ENCODE measurements at regions not wholly inside any gene's neighbourhood (a gene's known extent, or its start where the extent isn't known, plus 50 kb on each side); places are given as distances from the start of the nearest gene placed in this dataset.

DNA sequence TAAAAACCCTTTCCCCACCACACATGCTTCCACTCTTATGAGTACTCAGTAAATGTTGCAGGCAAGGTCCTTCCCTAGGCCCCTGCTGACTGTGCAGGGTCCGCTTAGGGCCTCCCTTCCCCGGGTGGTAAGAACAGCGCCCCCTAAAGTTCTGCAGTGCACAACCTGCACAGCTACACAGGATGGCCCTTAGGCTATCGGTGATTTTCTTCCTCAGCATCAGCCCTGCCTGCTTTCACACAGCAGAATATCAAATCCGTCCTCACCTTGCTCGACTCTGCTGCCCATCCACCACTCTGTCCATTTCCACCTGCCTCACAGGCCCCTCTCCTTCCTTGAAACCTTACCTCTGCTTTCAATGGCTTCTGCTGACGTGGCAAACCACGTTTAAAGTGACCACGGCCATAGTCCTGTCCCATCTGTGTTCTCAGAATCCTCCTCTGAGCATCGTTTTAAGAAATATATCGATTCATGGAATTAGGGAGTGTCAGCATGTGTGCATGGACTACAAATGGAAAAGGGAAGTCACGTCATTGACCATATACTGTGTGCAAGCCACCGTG is 51.4 kb upstream of the TMEM132E start:
- DNase-seq (ENCODE audit: extremely low read depth in 1 of 2, low read depth in 1 of 2): no peak

DNA sequence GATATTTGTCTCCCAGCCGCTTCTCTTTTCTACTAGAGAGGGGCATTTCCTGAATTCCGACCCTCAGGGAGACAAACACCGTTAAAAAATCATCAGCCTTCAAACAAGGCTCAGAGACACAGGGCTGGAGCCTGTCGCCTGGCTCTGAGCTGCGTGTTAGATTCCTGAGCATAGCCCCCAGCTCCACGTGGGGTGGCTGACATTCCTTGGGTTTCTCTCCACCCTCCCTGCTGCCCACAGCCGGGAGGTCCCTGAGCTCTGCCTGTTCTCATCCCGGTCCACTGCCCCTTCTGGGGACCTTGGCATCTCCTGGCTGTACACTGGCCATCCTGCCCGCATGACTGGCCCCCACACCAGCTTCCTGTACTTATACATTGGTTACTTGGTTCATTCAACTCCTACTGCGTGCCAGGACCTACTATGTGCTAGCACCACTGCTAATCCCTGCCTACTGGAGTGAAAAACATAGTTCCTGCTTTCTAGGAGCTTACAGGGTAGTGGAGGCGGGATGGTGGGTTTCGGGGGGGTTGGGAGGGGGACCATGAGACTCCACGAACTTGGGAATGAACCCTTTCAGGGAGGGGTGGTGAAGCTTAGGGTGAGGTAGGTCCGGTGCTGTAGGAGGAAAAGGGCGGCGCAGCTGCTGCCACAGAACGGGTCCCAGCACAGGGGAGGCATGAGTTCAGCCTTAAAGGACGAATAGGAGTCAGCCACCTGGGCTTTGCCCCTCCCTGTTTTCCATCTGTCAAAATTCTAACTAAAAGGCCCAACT is 52.1 kb upstream of the TMEM132E start:
- DNase-seq (ENCODE audit: extremely low read depth in 1 of 2, low read depth in 1 of 2): no peak

DNA sequence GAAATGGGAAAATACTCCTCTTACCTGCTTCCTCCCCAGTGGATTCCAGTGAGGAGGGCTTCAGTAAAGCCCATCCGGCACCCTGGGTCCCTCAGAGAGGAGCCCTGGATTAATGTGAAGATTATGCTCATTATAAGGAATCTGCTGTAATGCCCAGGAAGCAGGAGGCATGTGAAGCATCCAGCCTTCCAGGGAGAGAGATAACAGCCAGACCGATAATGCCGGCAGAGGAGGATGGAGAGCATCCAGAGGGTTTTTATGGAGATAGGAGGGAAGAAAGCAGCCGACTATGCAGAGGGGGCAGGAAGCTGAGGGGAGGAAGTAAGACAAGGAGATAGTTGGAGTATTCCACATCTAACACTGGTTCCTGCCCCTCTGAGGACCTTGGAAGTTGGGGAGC is 53.7 kb upstream of the TMEM132E start:
- no peak for DNase-seq (ENCODE audit: extremely low read depth in 1 of 2, low read depth in 1 of 2)

DNA sequence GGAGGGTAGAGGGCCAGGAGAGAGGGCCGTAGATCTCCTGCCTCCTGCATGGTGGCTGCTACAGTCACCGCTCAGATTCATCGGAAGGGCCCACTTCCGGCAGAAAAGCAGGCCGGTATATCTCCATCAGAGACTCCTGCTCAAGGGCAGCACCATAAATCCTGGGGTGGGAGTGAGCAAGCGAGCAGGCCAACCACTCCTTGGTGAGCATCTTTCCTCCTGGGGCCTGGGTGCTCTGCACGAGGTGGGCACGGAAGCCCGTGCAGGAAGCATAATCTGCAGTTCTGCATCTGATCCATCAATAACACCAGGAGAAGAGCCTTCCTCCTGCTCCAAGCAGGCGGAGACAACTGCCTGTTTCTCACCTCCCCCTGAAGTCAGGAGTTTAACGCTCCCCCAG is 57.4 kb upstream of the TMEM132E start:
- DNase-seq (ENCODE audit: extremely low read depth in 1 of 2, low read depth in 1 of 2): no peak

DNA sequence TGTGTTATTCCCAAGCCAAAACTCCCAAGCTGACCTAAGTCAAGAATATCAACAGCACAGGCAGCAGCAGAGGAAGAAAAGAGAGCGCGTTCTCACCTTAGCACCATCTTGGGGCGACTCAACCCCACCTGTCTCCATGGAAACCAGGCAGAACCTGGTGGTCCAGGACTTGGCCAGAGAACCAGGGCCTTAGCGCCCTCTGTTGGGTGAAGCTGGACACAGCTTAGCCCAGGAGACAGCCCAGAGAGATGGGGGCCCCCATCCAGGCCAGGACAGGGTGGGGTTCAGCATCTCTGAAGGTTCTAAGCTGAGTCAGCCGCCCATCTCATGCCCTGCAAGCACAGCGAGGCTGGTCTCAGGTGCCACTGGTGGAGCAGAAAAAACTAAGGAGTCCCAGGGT is 60.1 kb upstream of the TMEM132E start:
- DNase-seq (ENCODE audit: extremely low read depth in 1 of 2, low read depth in 1 of 2): peak in 1 of 2 donors; percentile 10

DNA sequence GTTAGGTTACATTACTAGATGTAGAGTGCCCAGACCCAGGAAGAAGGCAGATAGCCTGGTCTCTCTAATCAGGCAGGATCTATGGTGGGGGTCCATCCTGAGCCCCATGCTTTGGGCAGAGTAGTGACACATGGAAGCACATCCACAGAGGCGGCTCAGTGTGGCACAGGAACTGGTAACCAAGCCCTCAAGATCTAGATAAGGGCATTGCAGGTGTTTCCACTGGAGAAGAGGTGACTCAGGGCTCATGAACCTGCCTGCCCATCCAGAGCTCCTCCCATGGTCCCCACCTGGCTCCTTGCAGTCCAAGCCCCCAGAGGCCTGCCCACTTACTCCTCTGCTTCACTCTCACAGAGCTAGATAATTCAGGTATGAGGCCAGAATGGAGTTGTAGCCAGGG is 62.0 kb upstream of the TMEM132E start:
- DNase-seq (ENCODE audit: extremely low read depth in 1 of 2, low read depth in 1 of 2): no peak

DNA sequence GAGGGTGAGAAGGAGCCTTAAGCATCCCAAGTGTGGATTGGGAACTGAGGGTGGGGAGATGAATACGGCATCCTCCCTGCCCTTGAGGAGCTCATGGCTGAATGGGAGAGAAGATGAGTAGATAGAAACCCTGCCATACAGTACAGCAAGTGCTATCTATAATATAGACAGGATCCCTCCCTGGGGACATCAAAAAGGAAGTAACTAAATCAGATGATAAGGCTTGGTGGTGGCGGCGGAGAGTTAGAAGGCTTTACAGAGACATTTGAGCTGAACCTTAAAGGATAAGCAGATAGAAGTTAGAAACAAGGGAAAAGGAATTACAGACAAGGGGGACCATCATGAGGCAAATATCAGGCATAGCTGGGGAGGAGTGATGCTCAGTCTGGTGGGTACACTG is 67.5 kb upstream of the TMEM132E start:
- DNase-seq (ENCODE audit: extremely low read depth in 1 of 2, low read depth in 1 of 2): no peak

DNA sequence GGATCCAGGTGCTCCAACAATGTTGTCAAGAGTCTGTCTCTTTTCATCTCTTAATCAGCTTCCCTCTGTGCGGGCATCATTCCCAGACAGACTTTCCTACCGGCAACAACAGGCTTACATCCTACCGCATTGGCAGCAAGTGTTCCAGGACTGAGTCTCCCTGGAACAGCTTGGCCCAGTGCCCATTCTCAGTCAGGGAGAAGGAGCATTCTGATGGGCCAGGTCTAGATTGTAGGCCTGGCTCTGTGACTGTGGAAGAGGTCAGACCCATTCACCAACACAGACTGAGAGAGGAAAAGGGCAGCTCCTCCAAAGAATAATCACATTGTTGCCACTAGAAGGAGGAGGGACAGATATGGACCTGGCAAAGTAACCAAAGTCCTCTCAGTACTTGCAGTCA is 68.1 kb upstream of the TMEM132E start:
- no peak for DNase-seq (ENCODE audit: extremely low read depth in 1 of 2, low read depth in 1 of 2)

DNA sequence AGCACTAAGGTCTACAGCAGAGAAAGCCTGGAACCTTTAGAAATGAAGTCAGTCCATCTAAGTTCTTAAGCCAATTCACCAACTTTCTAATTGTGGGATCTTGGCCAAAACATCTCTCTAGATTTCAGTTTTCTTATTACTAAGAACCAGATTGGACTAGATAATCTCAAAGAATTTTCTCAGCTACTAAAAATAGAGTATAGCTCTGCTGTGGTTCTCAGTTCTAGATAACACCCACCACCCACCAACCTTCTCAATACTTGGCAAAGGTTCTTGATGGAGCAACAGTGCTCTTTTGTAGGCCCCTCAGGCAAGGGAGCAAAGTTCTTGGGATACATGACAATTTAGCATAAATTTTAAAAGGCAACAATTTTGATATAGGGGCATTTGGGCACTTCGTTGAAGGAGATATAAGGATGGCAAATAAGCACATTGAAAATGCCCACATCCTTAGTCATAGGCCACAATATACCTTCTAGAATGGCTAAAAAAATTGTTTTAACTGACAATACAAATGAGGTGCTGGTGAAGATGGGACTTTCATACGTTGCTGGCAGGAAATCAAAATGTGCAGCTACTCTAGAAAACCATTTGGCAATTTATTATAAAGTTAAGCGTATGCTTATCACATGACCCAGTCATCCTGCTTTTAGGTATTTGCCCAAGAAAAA is 74.4 kb upstream of the TMEM132E start:
- no peak for DNase-seq (ENCODE audit: extremely low read depth in 1 of 2, low read depth in 1 of 2)

DNA sequence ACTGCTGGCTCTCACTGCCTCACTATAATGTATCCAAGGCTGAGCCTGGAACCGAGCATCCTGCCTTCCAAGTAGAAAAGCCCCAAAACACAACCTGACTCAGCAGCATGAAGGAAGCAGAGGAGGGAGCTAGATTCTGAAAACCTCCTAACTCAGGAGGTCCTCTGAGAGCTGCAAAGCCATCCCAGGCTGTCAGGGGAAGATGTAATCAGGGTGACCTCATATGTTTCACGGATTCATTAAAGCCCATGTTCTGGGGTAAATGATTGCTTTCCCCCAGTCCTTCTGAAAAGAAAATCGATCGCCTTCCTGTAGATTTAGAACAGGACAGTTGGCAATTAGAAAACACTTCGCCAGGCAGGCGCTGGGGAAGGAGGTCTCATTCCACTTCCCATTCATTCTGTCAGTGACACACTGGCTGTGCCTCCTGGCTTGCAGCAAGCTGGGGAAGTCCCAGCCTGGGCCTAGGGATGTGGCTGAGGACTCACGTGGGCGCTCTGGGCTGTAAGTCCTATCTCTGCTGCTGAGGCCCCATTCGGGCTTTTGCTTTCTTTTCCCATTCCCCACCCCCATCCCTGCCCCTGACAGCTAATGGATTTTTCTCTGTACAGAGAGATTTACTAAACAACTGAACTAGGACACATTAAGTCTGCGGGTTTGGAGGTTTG is 75.7 kb upstream of the TMEM132E start:
- DNase-seq (ENCODE audit: extremely low read depth in 1 of 2, low read depth in 1 of 2): no peak

DNA sequence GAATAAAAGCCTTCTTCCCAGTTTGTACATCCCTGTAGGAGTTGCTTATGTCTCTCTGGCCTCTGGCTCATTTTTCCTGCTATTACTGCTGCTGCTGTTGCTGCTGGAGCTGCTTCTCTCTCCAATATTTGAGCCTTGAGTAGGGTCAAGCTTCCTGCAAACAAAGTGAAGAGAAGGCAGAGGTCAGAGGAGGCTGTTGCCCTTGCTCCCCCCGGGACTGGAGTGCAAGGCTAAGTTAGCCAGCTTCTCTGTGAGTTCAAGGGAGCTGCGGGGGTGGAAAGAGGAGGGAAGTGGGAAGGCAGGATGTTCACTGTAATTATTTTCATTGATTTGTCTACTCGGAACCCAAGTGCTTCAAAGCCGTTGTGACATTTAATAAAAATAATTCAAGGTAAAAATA is 77.0 kb upstream of the TMEM132E start:
- DNase-seq (ENCODE audit: extremely low read depth in 1 of 2, low read depth in 1 of 2): no peak

DNA sequence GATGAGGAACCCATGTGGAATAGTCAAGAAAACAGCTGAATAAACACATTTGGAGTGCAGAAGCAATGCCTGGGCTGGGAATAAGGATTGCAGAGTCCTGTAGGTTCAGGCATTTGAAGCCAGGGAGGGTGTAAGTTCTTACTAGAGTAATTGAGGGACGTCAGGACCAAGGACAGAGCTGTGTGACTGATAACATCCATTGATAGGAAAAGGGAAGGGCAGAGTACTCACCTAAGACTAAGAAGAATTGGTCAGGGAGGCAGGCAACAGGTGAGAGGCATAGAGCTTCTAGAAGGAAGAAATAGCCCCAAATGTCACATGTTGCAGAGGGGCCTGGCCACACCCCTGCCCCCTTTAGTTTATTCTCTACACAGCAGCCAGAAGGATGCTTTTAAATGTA is 79.8 kb upstream of the TMEM132E start:
- DNase-seq (ENCODE audit: extremely low read depth in 1 of 2, low read depth in 1 of 2): no peak

DNA sequence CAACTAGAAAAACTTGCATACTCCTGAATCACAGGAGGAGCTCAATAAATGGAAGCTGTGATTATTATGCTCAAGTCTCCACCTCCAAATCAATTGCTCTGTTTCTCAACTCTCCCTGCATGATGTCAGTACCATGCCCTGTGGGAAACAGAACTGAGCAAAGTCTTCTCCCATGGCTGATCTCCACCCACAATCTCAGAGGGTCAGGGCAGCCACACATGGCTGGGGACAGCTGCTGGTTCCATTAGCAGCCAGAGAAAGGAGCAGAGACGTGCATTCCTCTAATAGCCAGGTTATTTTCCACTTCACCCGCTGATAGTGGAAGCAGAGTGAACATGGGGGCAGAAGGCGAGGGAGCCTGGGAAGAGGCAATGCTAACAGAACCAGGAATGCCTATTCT is 85.5 kb upstream of the TMEM132E start:
- no peak for DNase-seq (ENCODE audit: extremely low read depth in 1 of 2, low read depth in 1 of 2)

DNA sequence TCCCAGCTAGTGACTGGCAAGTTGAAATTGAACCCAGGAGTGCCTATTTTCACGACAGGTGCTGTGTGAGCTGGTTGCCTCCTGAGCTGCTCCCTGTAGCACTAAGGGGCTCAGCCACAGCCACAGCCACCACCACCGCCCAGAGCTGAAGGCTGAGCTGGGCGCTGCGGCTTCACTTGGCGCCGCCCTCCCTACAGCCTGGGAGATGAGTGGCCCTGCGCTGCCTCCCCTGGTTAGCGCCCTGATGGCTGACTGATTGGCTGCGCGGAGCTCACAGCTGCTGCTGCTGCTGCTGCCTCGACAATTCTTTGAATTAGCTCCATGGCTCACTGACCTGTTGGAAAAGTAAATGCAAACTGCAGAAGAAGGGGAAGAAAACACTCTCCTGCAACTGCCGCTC is 91.8 kb upstream of the TMEM132E start:
- no peak for DNase-seq (ENCODE audit: extremely low read depth in 1 of 2, low read depth in 1 of 2)

DNA sequence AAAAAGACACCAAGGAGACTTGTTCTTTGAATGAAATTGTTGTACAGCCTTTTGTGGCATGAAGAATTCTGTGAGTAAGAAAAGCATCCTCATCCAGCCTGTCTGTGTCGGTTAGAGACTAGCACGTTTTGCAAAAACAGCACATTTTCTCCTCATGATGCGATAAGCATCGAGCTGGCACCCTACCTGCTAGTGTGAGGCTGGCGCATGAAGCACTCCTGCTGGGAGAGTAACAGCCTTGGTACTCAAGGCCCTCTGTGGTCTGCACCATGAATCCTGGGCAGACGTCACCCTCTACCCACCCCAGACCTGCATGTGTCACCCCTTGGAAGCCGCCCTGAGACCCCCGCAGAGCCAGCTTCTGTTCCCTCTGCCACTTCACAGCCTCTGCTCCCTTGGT is 92.6 kb upstream of the TMEM132E start:
- no peak for DNase-seq (ENCODE audit: extremely low read depth in 1 of 2, low read depth in 1 of 2)

DNA sequence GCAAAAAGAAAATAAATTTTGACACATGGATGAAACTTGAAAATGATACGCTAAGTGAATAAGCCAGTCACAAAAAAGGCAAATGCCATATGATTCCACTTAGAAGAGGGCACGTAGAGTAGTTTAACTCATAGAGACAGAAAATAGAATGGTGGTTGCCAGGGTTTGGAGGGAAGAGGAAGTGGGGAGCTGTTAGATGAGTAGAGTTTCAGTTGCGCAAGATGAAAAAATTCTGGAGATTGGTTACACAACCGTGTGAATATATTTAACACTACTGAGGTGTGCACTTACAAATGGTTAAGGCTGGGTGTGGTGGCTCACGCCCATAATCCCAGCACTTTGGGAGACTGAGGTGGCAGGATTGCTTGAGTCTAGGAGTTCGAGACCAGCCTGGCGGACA is 93.4 kb upstream of the TMEM132E start:
- DNase-seq (ENCODE audit: extremely low read depth in 1 of 2, low read depth in 1 of 2): no peak

DNA sequence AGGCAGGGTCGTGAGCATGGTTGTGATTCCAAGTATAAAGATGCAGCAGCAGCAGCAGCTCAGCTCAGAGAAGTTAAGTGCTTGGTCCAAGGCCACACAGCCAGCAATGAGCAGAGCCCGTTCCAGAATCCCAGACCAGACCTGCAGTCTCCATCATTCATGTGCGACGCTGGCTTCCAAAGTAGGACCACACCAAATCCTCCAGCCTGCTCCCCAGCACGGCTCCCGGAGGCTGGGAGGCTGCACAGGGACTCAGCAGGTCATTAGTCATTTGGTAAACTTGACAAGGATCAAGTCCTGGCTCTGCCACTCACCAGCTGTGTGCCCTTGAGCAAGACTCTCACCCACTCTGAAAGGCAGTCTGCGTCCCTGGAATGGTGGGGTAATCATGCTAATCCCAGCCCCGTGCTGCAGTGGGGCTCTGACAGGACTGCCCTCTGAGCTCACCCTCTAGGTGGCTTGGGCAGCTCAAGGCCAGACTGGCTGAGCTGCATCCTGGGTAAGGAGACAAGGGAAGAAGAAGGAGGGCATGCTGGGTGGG is 95.1 kb upstream of the TMEM132E start:
- no peak for DNase-seq (ENCODE audit: extremely low read depth in 1 of 2, low read depth in 1 of 2)

DNA sequence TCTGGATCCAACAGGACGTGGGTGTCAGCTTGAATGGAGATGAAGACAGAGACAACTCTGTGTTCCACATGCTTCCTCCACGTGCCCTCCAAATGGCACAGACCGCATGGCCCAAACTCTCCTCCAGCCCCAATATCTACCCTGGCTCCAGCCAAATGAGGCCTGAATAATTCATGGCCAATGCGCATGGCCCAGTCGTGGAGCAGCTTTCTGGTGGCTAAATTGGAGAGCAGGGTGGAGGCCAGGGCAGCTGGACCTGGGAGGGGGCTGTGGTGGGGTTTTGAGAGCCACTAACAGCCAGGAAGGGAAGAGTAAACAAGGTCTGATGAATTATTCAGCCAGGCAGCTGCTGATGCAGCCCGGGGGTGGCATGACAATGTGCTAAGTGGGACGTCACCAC is 96.7 kb upstream of the TMEM132E start:
- DNase-seq (ENCODE audit: extremely low read depth in 1 of 2, low read depth in 1 of 2): no peak

DNA sequence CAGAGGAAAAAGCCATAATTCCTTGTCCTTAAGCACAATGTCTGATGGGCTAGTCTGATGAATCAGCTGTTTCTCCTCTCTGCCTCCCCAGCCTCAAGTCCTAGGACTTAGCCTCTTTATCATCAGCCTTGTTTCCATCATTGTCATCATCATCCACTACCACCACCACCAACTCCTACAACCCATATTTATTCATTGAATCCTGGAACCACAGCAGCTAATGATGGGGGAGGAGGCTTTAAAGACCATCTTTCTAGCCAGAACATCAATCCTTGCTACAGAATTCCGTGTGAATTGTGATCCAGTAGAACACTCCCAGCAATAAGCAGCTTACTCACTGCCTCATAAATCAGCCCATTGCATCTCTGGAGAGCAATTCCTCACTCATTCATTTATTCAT is 97.6 kb upstream of the TMEM132E start:
- DNase-seq (ENCODE audit: extremely low read depth in 1 of 2, low read depth in 1 of 2): no peak

DNA sequence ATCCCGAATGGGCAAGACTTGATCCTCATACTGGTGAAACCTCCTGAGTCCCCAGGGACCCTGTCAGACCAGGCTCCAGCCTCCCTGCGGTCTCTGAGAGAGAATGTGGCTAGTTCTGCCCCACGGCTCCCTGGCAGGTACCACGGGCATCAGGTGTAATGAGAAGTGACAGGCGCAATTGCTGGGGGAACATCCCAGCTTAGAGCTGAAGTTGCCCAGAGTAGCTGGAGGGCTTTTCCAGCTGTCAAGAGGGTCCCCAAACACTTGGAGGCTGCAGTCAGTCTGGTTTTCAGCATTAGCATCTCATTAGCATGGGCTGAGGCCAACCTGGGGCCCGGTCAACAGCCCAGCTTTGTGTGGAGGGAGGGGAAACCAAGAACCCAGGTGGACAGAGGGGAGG is 100.0 kb upstream of the TMEM132E start:
- no peak for DNase-seq (ENCODE audit: extremely low read depth in 1 of 2, low read depth in 1 of 2)

DNA sequence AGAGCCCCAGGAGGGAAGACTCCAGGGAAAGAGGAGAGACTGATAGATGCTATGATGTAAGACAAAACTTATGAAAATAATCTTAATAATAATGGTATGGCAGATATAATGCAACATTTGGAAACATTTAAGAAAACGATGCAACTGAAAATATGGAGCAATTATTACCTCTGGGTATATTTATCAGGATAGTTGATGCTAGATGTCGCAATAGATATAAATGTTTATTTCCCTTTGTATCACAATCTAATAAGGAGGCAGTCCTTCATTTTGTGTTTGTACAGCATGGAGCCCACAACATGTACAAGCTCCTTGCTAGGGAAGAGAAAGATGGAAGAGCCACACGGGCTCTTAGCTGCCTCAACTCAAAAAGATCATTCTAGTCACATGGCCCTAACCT is 101.1 kb upstream of the TMEM132E start:
- DNase-seq (ENCODE audit: extremely low read depth in 1 of 2, low read depth in 1 of 2): no peak

DNA sequence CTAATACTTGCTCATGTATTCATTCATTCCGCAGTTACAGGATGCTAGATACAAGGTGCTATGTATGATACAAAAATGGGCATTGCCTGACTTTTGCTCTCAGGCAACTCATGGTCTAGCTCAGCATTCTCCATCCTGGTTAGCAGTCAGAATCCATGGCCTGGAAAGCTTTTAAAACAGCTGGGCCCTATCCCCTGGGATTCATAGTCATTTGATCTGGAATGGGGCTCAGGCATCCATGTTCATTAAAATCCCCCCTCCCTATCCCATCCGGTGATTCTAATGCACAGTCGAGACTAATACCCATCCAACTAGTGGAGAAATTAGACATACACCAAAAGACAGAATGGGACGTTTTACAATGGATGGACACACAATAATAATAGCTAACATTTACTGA is 104.1 kb upstream of the TMEM132E start:
- no peak for DNase-seq (ENCODE audit: extremely low read depth in 1 of 2, low read depth in 1 of 2)

Measured in stimulated activated CD8-positive, alpha-beta memory T cell treated with anti-CD3 and anti-CD28 coated beads, Interleukin-7, amount 100 ng/mL, for 48 hours (primary cell).